WTC11 (cell line): ENCODE measurements at regions not wholly inside any gene's neighbourhood (a gene's known extent, or its start where the extent isn't known, plus 50 kb on each side); places are given as distances from the start of the nearest gene placed in this dataset.

Experiments used
- ATAC-seq: fragments of 200-7000 bp; cut with Tn5 transposase; 2 replicates; pipeline ENCODE4 v1.10.0; 2021; ENCODE audit warnings: mild to moderate bottlenecking, moderate library complexity
- CTCF ChIA-PET: fragments of 300-600 bp; sonication (Branson Sonifier 250); formaldehyde crosslinking; loops from one replicate; lab custom pipeline; 2021; ENCODE audit warnings: antibody characterized with exemption; lab: Charles Lee
- POLR2A ChIA-PET: fragments of 350-600 bp; sonication (Branson Sonifier 250); formaldehyde crosslinking; loops from one replicate; lab custom pipeline; 2021; ENCODE audit warnings: antibody characterized with exemption; lab: Charles Lee
- DNase-seq: peaks from one replicate; pipeline ENCODE4 v3.0.0; 2021; ENCODE audit warnings: low spot score
- H3K27ac Mint-ChIP-seq: 2 replicates; pipeline ENCODE4 v1.8.0; 2021; ENCODE audit warnings: mixed read lengths
- H3K27me3 Mint-ChIP-seq: 2 replicates; pipeline ENCODE4 v1.8.0; 2021; ENCODE audit warnings: low read depth, mild to moderate bottlenecking, moderate library complexity, mixed read lengths
- H3K36me3 Mint-ChIP-seq: 2 replicates; pipeline ENCODE4 v1.8.0; 2021; ENCODE audit warnings: mixed read lengths
- H3K4me1 Mint-ChIP-seq: 2 replicates; pipeline ENCODE4 v1.8.0; 2022; ENCODE audit warnings: mixed read lengths
- H3K4me3 Mint-ChIP-seq: 2 replicates; pipeline ENCODE4 v1.8.0; 2021; ENCODE audit warnings: mild to moderate bottlenecking, moderate library complexity, mixed read lengths
- H3K9me3 Mint-ChIP-seq: 2 replicates; pipeline ENCODE4 v1.8.0; 2021; ENCODE audit warnings: mixed read lengths
- FOXK1 ChIP-seq: sonication (generic); formaldehyde crosslinking; IDR thresholded peaks from 2 replicates; pipeline ENCODE4 v1.8.0; 2022; ENCODE audit warnings: mild to moderate bottlenecking, moderate library complexity, missing genetic modification reagents
- FOXP1 ChIP-seq: sonication (generic); formaldehyde crosslinking; IDR thresholded peaks from 2 replicates; pipeline ENCODE4 v1.8.0; 2022; ENCODE audit warnings: missing genetic modification reagents, mild to moderate bottlenecking, moderate library complexity, borderline replicate concordance
- MYBL2 ChIP-seq: sonication (generic); formaldehyde crosslinking; IDR thresholded peaks from 2 replicates; pipeline ENCODE4 v1.8.1; 2023; ENCODE audit warnings: mild to moderate bottlenecking, moderate library complexity, missing genetic modification reagents
- NR1H2 ChIP-seq: sonication (generic); formaldehyde crosslinking; IDR thresholded peaks from 2 replicates; pipeline ENCODE4 v1.9.0; 2021; ENCODE audit warnings: mild to moderate bottlenecking, moderate library complexity, missing genetic modification reagents
- NR2C2 ChIP-seq: sonication (generic); formaldehyde crosslinking; IDR thresholded peaks from 2 replicates; pipeline ENCODE4 v1.8.0; 2022; ENCODE audit warnings: mild to moderate bottlenecking, missing genetic modification reagents
- NR3C1 ChIP-seq: sonication (generic); formaldehyde crosslinking; conservative IDR thresholded peaks from 2 replicates; pipeline ENCODE4 v1.8.1; 2023; ENCODE audit warnings: low read depth, mild to moderate bottlenecking, missing genetic modification reagents
- RELA ChIP-seq: sonication (generic); formaldehyde crosslinking; IDR thresholded peaks from 2 replicates; pipeline ENCODE4 v1.8.1; 2022; ENCODE audit warnings: missing genetic modification reagents, mild to moderate bottlenecking, borderline replicate concordance
- TCF7 ChIP-seq: sonication (generic); formaldehyde crosslinking; IDR thresholded peaks from 2 replicates; pipeline ENCODE4 v1.8.0; 2022; ENCODE audit warnings: mild to moderate bottlenecking, low read depth, missing genetic modification reagents, moderate library complexity
- TEAD1 ChIP-seq: sonication (generic); formaldehyde crosslinking; IDR thresholded peaks from 2 replicates; pipeline ENCODE4 v1.8.0; 2022; ENCODE audit warnings: mild to moderate bottlenecking, missing genetic modification reagents
- TEAD4 ChIP-seq: sonication (generic); formaldehyde crosslinking; IDR thresholded peaks from 2 replicates; pipeline ENCODE4 v1.8.0; 2022; ENCODE audit warnings: mild to moderate bottlenecking, missing genetic modification reagents
- ZNF121 ChIP-seq: sonication (generic); formaldehyde crosslinking; IDR thresholded peaks from 2 replicates; pipeline ENCODE4 v1.8.0; 2023; ENCODE audit warnings: missing genetic modification reagents
- ZNF396 ChIP-seq: fragments of 250-450 bp; sonication (Bioruptor Pico); IDR thresholded peaks from 2 replicates; pipeline ENCODE4 v1.8.0; 2021; ENCODE audit warnings: mild to moderate bottlenecking, moderate library complexity, borderline replicate concordance
- TF ChIP-seq, protein P1 (sequence below): sonication (generic); formaldehyde crosslinking; IDR thresholded peaks from 2 replicates; pipeline ENCODE4 v1.8.1; 2022; ENCODE audit warnings: mild to moderate bottlenecking, missing genetic modification reagents, moderate library complexity, borderline replicate concordance
- TF ChIP-seq, protein P2 (sequence below): fragments of 200-600 bp; IDR thresholded peaks from 2 replicates; pipeline ENCODE4 v1.8.0; 2022; ENCODE audit warnings: antibody characterized with exemption
- TF ChIP-seq, protein P3 (sequence below): fragments of 250-450 bp; sonication (Bioruptor Pico); IDR thresholded peaks from 2 replicates; pipeline ENCODE4 v1.9.0; 2021; ENCODE audit warnings: mild to moderate bottlenecking, borderline replicate concordance

DNA sequence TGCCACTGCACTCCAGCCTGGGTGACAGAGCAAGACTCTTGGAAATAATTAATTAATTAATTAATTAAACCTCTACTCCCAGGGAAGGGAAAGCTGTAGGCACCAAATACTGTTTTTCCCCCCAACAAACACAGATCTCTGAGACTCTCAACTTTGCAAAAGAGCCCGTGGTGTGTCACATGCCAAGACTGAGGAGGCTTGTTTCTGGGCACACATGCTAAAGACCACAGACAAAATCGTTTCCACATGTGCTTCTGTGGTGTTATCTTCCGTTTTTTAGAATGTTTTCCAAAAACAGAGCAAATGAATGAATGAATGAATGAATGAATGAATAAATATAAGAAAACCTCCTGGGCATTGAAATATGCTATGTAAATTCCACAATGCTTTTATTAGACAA is 55.6 kb upstream of the ATXN1 start (continued):
- TF ChIP-seq, protein P1, sequence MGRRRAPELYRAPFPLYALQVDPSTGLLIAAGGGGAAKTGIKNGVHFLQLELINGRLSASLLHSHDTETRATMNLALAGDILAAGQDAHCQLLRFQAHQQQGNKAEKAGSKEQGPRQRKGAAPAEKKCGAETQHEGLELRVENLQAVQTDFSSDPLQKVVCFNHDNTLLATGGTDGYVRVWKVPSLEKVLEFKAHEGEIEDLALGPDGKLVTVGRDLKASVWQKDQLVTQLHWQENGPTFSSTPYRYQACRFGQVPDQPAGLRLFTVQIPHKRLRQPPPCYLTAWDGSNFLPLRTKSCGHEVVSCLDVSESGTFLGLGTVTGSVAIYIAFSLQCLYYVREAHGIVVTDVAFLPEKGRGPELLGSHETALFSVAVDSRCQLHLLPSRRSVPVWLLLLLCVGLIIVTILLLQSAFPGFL (CRISPR knock-in tag) = no peak
- TF ChIP-seq, protein P2, sequence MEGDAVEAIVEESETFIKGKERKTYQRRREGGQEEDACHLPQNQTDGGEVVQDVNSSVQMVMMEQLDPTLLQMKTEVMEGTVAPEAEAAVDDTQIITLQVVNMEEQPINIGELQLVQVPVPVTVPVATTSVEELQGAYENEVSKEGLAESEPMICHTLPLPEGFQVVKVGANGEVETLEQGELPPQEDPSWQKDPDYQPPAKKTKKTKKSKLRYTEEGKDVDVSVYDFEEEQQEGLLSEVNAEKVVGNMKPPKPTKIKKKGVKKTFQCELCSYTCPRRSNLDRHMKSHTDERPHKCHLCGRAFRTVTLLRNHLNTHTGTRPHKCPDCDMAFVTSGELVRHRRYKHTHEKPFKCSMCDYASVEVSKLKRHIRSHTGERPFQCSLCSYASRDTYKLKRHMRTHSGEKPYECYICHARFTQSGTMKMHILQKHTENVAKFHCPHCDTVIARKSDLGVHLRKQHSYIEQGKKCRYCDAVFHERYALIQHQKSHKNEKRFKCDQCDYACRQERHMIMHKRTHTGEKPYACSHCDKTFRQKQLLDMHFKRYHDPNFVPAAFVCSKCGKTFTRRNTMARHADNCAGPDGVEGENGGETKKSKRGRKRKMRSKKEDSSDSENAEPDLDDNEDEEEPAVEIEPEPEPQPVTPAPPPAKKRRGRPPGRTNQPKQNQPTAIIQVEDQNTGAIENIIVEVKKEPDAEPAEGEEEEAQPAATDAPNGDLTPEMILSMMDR = no peak
- no peak for TF ChIP-seq FOXP1 (CRISPR knock-in tag)
- no peak for TF ChIP-seq NR1H2 (CRISPR knock-in tag)
- no peak for TF ChIP-seq FOXK1 (CRISPR knock-in tag)

DNA sequence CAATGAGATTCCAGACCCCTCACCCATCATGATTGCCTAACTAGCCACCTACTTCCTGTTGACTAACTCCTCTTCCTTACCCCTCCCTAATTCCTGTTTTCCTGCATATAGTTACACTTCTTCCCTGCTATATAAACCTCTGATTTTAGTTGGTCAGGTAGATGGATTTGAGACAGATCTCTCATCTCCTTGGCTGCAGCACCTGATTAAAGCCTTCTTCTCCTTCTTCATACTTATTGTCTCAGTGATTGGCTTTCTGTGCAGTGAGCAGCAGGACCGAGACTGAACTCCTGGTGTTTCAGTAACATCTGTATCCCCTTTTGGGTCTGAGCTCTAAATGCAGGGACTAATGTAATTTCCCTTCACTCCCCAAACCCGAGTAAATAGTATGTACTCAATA is 51.7 kb upstream of the ATXN1 start:
- no peak for TF ChIP-seq TEAD1 (CRISPR knock-in tag)
- TF ChIP-seq, protein P3, sequence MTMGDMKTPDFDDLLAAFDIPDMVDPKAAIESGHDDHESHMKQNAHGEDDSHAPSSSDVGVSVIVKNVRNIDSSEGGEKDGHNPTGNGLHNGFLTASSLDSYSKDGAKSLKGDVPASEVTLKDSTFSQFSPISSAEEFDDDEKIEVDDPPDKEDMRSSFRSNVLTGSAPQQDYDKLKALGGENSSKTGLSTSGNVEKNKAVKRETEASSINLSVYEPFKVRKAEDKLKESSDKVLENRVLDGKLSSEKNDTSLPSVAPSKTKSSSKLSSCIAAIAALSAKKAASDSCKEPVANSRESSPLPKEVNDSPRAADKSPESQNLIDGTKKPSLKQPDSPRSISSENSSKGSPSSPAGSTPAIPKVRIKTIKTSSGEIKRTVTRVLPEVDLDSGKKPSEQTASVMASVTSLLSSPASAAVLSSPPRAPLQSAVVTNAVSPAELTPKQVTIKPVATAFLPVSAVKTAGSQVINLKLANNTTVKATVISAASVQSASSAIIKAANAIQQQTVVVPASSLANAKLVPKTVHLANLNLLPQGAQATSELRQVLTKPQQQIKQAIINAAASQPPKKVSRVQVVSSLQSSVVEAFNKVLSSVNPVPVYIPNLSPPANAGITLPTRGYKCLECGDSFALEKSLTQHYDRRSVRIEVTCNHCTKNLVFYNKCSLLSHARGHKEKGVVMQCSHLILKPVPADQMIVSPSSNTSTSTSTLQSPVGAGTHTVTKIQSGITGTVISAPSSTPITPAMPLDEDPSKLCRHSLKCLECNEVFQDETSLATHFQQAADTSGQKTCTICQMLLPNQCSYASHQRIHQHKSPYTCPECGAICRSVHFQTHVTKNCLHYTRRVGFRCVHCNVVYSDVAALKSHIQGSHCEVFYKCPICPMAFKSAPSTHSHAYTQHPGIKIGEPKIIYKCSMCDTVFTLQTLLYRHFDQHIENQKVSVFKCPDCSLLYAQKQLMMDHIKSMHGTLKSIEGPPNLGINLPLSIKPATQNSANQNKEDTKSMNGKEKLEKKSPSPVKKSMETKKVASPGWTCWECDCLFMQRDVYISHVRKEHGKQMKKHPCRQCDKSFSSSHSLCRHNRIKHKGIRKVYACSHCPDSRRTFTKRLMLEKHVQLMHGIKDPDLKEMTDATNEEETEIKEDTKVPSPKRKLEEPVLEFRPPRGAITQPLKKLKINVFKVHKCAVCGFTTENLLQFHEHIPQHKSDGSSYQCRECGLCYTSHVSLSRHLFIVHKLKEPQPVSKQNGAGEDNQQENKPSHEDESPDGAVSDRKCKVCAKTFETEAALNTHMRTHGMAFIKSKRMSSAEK (CRISPR knock-in tag) = no peak
- TF ChIP-seq NR3C1 (CRISPR knock-in tag) = no peak
- TF ChIP-seq NR2C2 (CRISPR knock-in tag) = no peak
- TF ChIP-seq MYBL2 (CRISPR knock-in tag) = no peak
- TF ChIP-seq ZNF396 (CRISPR knock-in tag) = no peak
- H3K4me3 Mint-ChIP-seq = no peak overlapping the region
- H3K27me3 Mint-ChIP-seq = no peaks in the 10 kb centered on the region; the same call in 1 of the 2 replicates
- ChIA-PET POLR2A (no interaction called here), CTCF (no interaction called here)
- ATAC-seq (no peak), DNase-seq (no peak)
- 0 out of 2 replicates have a peak, but pooled peaks cover 2% of the 10 kb centered on the region for H3K4me1 Mint-ChIP-seq
- peaks cover 38% of the 10 kb centered on the region for H3K36me3 Mint-ChIP-seq
- H3K27ac Mint-ChIP-seq = no peak overlapping the region
- H3K9me3 Mint-ChIP-seq = peaks cover 57% of the 10 kb centered on the region

DNA sequence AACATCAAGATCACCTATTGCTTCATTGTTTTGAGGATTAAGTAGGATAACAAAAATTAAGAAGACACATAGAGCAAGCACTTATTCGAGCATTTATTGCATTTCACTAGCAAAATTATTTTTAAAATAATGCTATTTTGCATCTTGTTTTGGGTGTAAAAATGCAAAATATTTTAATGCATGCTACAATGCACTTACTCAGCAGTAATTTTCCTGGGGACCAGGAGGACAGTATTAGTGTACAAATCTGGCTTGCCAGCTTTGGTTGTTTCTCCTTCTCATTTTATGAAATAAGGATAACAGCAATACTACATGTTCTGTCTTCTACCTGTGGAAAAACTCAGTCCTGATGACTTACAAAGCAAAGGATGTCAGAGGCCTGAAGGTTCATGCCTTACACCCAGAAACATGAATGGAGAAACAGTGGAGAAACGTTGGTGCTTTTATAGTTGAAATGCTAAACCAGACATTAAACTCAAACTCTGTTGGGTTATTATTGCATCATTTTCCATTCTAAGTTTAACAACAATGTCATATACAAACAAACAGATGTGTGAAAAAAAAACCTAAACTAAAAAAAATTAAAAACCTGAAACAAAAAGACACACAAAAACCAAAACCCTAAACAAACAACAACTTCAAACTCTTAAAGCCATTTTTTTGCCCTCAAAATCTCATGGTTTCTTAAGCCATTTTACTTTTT is 50.2 kb upstream of the ATXN1 start:
- peaks cover 38% of the 10 kb centered on the region for H3K36me3 Mint-ChIP-seq
- no peak overlapping the region for H3K4me3 Mint-ChIP-seq
- H3K4me1 Mint-ChIP-seq = 0 out of 2 replicates have a peak, but pooled peaks cover 2% of the 10 kb centered on the region
- H3K27me3 Mint-ChIP-seq = no peaks in the 10 kb centered on the region; the same call in 1 of the 2 replicates
- ATAC-seq = no peak
- TF ChIP-seq TCF7 (CRISPR knock-in tag) = no peak
- no peak for TF ChIP-seq TEAD4 (CRISPR knock-in tag)
- no peak for TF ChIP-seq ZNF121 (CRISPR knock-in tag)
- no peak for TF ChIP-seq FOXP1 (CRISPR knock-in tag)
- no peak for TF ChIP-seq RELA (CRISPR knock-in tag)
- TF ChIP-seq, all 79 proteins: peak for 0
- no peak for DNase-seq
- POLR2A ChIA-PET = no interaction called here
- Mint-ChIP-seq H3K27ac (no peak overlapping the region), H3K9me3 (peaks cover 60% of the 10 kb centered on the region)
- CTCF ChIA-PET = no interaction called here
